ENCODE measurements at regions not wholly inside any gene's neighbourhood (a gene's known extent, or its start where the extent isn't known, plus 50 kb on each side); places are given as distances from the start of the nearest gene placed in this dataset.

DNA sequence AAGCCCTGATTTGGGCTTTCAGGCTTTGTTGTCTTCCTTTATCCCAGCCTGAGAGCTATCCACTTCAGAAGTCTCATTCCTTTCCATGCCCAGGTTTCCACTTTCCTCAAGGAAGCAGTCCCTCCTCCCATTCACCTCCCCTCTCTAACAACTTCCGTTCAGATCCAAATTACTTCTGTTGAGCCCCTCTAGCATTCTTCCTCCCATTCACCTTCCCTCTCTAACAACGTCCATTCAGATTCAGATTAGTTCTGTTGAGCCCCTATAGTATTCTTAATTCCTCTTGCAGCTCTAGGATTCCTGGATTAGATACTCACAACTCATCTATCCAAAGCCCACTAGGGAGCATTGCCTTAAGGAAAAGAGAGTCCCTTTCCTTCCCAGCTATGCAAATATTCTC lies 216.8 kb downstream of the RAD51AP2 start:
- TF ChIP-seq EZH2phosphoT487 (conservative IDR thresholded peaks at IDR 0.05; ENCODE audit: low read length) = no peak
- TF ChIP-seq, protein P1, sequence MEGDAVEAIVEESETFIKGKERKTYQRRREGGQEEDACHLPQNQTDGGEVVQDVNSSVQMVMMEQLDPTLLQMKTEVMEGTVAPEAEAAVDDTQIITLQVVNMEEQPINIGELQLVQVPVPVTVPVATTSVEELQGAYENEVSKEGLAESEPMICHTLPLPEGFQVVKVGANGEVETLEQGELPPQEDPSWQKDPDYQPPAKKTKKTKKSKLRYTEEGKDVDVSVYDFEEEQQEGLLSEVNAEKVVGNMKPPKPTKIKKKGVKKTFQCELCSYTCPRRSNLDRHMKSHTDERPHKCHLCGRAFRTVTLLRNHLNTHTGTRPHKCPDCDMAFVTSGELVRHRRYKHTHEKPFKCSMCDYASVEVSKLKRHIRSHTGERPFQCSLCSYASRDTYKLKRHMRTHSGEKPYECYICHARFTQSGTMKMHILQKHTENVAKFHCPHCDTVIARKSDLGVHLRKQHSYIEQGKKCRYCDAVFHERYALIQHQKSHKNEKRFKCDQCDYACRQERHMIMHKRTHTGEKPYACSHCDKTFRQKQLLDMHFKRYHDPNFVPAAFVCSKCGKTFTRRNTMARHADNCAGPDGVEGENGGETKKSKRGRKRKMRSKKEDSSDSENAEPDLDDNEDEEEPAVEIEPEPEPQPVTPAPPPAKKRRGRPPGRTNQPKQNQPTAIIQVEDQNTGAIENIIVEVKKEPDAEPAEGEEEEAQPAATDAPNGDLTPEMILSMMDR (IDR thresholded peaks at IDR 0.05; ENCODE audit: insufficient read depth, low read length, poor library complexity, severe bottlenecking) = no peak

Measured in SU-DHL-6 (cell line).